KMS-11 (cell line): ENCODE measurements at regions not wholly inside any gene's neighbourhood (a gene's known extent, or its start where the extent isn't known, plus 50 kb on each side); places are given as distances from the start of the nearest gene placed in this dataset.

ENCODE experiments used
- H2AFZ ChIP-seq: fragments of 200-600 bp; sonication (generic); 2 replicates; pipeline ENCODE4 v1.6.1; 2016; ENCODE audit warnings: antibody characterized with exemption, mixed run types, low read depth
- H3K27ac ChIP-seq: fragments of 200-600 bp; sonication (generic); 2 replicates; pipeline ENCODE4 v1.6.1; 2016; ENCODE audit warnings: mild to moderate bottlenecking, mixed run types
- H3K27me3 ChIP-seq: fragments of 200-600 bp; sonication (generic); 2 replicates; pipeline ENCODE4 v1.6.1; 2017; ENCODE audit warnings: mild to moderate bottlenecking, low read depth, mixed run types, moderate library complexity; ENCODE audit not compliant: insufficient read depth
- H3K36me3 ChIP-seq: fragments of 200-600 bp; sonication (generic); 2 replicates; pipeline ENCODE4 v1.6.1; 2017; ENCODE audit warnings: mild to moderate bottlenecking, mixed run types; ENCODE audit not compliant: insufficient read depth
- H3K4me1 ChIP-seq: fragments of 200-600 bp; sonication (generic); 2 replicates; pipeline ENCODE4 v1.6.1; 2016; ENCODE audit warnings: mild to moderate bottlenecking, low read depth, mixed run types; ENCODE audit not compliant: poor library complexity, severe bottlenecking
- H3K4me2 ChIP-seq: fragments of 200-600 bp; sonication (generic); 2 replicates; pipeline ENCODE4 v1.7.0; 2016; ENCODE audit warnings: mild to moderate bottlenecking, mixed run types
- H3K4me3 ChIP-seq: fragments of 200-600 bp; sonication (generic); IDR thresholded peaks from 2 replicates; pipeline ENCODE4 v1.6.1; 2017; ENCODE audit warnings: low read depth, low read length, mixed read lengths; ENCODE audit not compliant: insufficient read depth
- H3K79me2 ChIP-seq: fragments of 200-600 bp; sonication (generic); 2 replicates; pipeline ENCODE4 v1.6.1; 2016; ENCODE audit warnings: low read depth, mixed run types; ENCODE audit not compliant: insufficient read depth
- H3K9ac ChIP-seq: fragments of 200-600 bp; sonication (generic); 2 replicates; pipeline ENCODE4 v1.6.1; 2016; ENCODE audit warnings: mild to moderate bottlenecking, mixed run types
- H4K20me1 ChIP-seq: fragments of 200-600 bp; sonication (generic); 2 replicates; pipeline ENCODE4 v1.6.1; 2016; ENCODE audit warnings: mild to moderate bottlenecking, mixed run types; ENCODE audit not compliant: insufficient read depth
- TF ChIP-seq, protein P1 (sequence below): fragments of 200-600 bp; sonication (generic); conservative IDR thresholded peaks from 2 replicates; pipeline ENCODE4 v1.6.1; 2017; ENCODE audit warnings: low read depth, mild to moderate bottlenecking, antibody characterized with exemption, low read length, moderate library complexity, mixed read lengths

DNA sequence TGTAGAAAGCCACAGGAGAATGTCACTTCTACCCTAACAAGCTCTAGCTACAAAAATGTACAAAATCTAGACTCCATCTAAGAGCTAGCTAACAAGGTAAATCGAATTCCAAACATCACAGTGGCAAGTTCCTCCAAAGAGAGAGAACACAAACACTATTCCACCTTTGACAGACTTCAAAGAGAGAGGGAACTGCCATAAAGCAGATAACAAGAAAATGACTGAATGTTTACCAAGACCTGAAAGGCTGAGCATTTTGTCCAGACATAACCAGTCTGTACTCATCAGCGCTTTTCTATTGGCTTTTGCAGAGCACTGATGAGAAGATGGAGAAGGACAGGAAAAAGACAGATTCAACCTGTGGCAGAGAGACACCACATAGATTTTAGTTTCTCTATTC lies 1419.6 kb upstream of the ALCAM start:
- Histone ChIP-seq H3K27me3 (no peaks in the 10 kb centered on the region), H3K4me2 (no peak overlapping the region), H3K27ac (no peak overlapping the region), H4K20me1 (no peaks in the 10 kb centered on the region), H2AFZ (no peak overlapping the region), H3K79me2 (no peaks in the 10 kb centered on the region), H3K4me3 (no peak overlapping the region), H3K36me3 (no peaks in the 10 kb centered on the region), H3K9ac (no peak overlapping the region), H3K4me1 (no peaks in the 10 kb centered on the region)
- TF ChIP-seq, protein P1, sequence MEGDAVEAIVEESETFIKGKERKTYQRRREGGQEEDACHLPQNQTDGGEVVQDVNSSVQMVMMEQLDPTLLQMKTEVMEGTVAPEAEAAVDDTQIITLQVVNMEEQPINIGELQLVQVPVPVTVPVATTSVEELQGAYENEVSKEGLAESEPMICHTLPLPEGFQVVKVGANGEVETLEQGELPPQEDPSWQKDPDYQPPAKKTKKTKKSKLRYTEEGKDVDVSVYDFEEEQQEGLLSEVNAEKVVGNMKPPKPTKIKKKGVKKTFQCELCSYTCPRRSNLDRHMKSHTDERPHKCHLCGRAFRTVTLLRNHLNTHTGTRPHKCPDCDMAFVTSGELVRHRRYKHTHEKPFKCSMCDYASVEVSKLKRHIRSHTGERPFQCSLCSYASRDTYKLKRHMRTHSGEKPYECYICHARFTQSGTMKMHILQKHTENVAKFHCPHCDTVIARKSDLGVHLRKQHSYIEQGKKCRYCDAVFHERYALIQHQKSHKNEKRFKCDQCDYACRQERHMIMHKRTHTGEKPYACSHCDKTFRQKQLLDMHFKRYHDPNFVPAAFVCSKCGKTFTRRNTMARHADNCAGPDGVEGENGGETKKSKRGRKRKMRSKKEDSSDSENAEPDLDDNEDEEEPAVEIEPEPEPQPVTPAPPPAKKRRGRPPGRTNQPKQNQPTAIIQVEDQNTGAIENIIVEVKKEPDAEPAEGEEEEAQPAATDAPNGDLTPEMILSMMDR: no peak

DNA sequence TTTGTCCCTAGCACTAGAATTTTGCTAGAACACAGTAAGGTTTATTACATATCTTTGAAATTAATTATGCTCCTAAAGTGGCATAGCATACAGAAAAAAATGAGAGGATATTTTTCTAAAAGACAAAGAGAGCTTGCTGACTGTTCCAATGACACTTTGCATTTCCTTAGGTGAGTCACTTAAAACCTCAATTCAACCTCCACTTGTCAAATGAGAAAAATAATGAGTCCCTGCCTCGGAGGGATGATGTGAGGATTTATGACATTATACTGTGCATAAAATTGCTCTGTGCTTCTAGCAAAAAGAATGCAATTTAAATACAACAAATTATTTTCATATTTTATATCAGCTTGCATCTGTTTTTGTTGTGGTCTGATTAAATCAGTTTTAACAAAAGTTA lies 1417.0 kb upstream of the ALCAM start:
- Histone ChIP-seq H2AFZ (no peak overlapping the region), H3K4me3 (no peak overlapping the region), H3K36me3 (no peaks in the 10 kb centered on the region), H3K4me1 (no peaks in the 10 kb centered on the region), H4K20me1 (no peaks in the 10 kb centered on the region), H3K79me2 (no peaks in the 10 kb centered on the region), H3K9ac (no peak overlapping the region), H3K27ac (no peak overlapping the region), H3K4me2 (no peak overlapping the region), H3K27me3 (no peaks in the 10 kb centered on the region)
- TF ChIP-seq, protein P1: no peak

DNA sequence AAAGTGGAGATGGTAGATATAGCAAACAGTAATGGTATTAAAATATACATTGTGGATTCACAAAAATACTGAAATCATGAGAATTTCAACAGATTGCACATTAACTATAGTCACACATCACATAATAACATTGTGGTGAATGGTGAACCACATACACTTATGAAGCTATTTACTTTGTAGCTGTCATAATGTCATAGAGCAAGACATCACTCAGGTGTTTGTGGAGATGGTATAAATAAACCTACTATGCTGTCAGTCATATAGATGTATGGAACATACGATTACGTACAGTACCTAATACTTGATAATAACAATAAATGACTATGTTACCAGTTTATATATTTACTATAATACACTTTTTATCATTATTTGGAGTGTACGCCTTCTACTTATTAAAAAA lies 1416.0 kb upstream of the ALCAM start:
- Histone ChIP-seq H3K4me3 (no peak overlapping the region), H3K9ac (no peak overlapping the region), H3K79me2 (no peaks in the 10 kb centered on the region), H3K27me3 (no peaks in the 10 kb centered on the region), H4K20me1 (no peaks in the 10 kb centered on the region), H2AFZ (no peak overlapping the region), H3K4me2 (no peak overlapping the region), H3K27ac (no peak overlapping the region), H3K4me1 (no peaks in the 10 kb centered on the region), H3K36me3 (no peaks in the 10 kb centered on the region)
- TF ChIP-seq, protein P1: no peak

DNA sequence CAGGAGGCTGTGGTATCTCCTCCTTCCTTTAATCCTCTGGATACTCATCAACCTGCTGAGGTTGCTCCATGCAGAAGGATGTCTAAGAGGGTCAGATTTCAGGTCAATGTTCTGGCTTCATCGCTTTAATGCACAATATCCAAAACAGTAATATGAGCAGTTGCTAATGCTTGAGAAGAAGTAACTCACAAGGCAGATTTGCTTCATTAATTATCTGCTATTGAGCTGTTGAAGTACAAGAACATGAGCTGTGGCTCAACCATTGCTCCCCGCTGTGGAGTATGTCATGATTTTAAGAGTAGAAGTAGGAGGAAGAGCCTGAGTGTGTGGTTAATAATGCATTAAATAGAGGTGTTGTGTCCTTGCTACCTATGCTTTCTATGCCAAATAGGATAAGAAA lies 1412.9 kb upstream of the ALCAM start:
- no peak overlapping the region for H2AFZ ChIP-seq
- no peaks in the 10 kb centered on the region for H3K36me3 ChIP-seq
- TF ChIP-seq, protein P1: no peak
- no peak overlapping the region for H3K4me2 ChIP-seq
- no peak overlapping the region for H3K9ac ChIP-seq
- no peaks in the 10 kb centered on the region for H3K27me3 ChIP-seq
- H3K4me1 ChIP-seq: no peaks in the 10 kb centered on the region
- no peak overlapping the region for H3K27ac ChIP-seq
- H3K79me2 ChIP-seq: no peaks in the 10 kb centered on the region
- no peak overlapping the region for H3K4me3 ChIP-seq
- H4K20me1 ChIP-seq: no peaks in the 10 kb centered on the region

DNA sequence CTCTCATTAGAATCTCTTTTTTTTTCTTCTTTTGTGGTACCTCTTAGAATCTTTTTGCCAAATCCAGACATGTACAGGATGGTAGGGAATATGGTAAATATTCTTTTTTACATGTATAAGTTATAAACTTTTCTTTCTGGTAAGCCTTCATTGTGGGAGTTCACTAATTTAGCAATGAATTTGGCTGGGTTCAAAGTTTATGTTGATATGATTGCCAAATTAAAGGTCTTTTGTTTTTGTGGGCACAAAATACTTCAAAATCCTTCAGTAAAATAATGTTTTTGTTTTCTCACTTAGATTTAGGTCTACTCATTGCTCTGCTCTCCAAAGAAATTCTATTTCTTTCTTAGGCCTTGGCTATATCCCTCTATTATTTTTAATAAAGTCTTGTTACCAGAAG lies 1405.9 kb upstream of the ALCAM start:
- H3K79me2 ChIP-seq: no peaks in the 10 kb centered on the region
- H3K4me1 ChIP-seq: no peaks in the 10 kb centered on the region
- H3K27ac ChIP-seq: no peak overlapping the region
- no peak overlapping the region for H3K9ac ChIP-seq
- H3K36me3 ChIP-seq: no peaks in the 10 kb centered on the region
- no peak overlapping the region for H2AFZ ChIP-seq
- TF ChIP-seq, protein P1: no peak
- H3K4me2 ChIP-seq: no peak overlapping the region
- H3K27me3 ChIP-seq: no peaks in the 10 kb centered on the region
- no peak overlapping the region for H3K4me3 ChIP-seq
- no peaks in the 10 kb centered on the region for H4K20me1 ChIP-seq
